ENCODE measurements at regions not wholly inside any gene's neighbourhood (a gene's known extent, or its start where the extent isn't known, plus 50 kb on each side); places are given as distances from the start of the nearest gene placed in this dataset.
A peak's percentile ranks its signal among the peaks of the same experiment; 100 is the strongest.

GRCh38 chr9:107869111-107869510, 379.5 kb upstream of the KLF4 start:
- H3K9me3 ChIP-seq (replicated peaks in 1 of 11) = peaks cover 0 to 5% (median 0%) of the 10 kb centered on the region in 11 experiments; a peak in 3 of 22 replicates
- peak overlapping the region in 2 of 10 experiments; percentile 3 to 7; a peak in 1 of 20 replicates for H3K4me3 ChIP-seq
- H3K27me3 ChIP-seq = no peaks in the 10 kb centered on the region
- no peak for TF ChIP-seq Cebpa-rat (IDR thresholded peaks at IDR 0.05)
- H3K27ac ChIP-seq = peak overlapping the region in 9 of 11 experiments; percentile 48 to 90 (median 84); a peak in 16 of 22 replicates
- no peaks in the 10 kb centered on the region for H3K36me3 ChIP-seq
- H3K4me2 ChIP-seq = peak overlapping the region; percentile 77 to 96 (median 90)
- H4K20me1 ChIP-seq = no peaks in the 10 kb centered on the region
- peaks cover 48 to 100% (median 77%) of the 10 kb centered on the region in 10 experiments for H3K4me1 ChIP-seq
- peak overlapping the region in 6 of 11 experiments; percentile 55 to 77 (median 69); a peak in 9 of 22 replicates for H3K9ac ChIP-seq

- no peak for TF ChIP-seq Cebpa-rat (IDR thresholded peaks at IDR 0.05)
- H4K20me1 ChIP-seq = no peaks in the 10 kb centered on the region
- H3K4me2 ChIP-seq = peak overlapping the region; percentile 77 to 96 (median 90)
- no peaks in the 10 kb centered on the region for H3K36me3 ChIP-seq
- H3K9ac ChIP-seq = peak overlapping the region in 9 of 11 experiments; percentile 30 to 77 (median 66); a peak in 15 of 22 replicates
- H3K9me3 ChIP-seq (replicated peaks in 1 of 11) = peaks cover 0 to 5% (median 0%) of the 10 kb centered on the region in 11 experiments; a peak in 4 of 22 replicates
- peak overlapping the region in 10 of 11 experiments; percentile 48 to 90 (median 81); a peak in 20 of 22 replicates for H3K27ac ChIP-seq
- H3K27me3 ChIP-seq = no peaks in the 10 kb centered on the region
- H3K4me1 ChIP-seq = peaks cover 41 to 100% (median 74%) of the 10 kb centered on the region in 10 experiments
- peak overlapping the region in 4 of 10 experiments; percentile 3 to 39 (median 8); a peak in 5 of 20 replicates for H3K4me3 ChIP-seq
Observed at GRCh38 chr9:107868186-107868585, 378.6 kb upstream of the KLF4 start.

- Histone ChIP-seq H3K27me3 (no peaks in the 10 kb centered on the region), H3K27ac (peak overlapping the region in 10 of 11 experiments; percentile 47 to 90 (median 81); a peak in 19 of 22 replicates), H3K4me1 (peaks cover 36 to 100% (median 74%) of the 10 kb centered on the region in 10 experiments), H3K36me3 (no peaks in the 10 kb centered on the region), H3K4me2 (peak overlapping the region; percentile 77 to 96 (median 90)), H3K4me3 (peak overlapping the region in 2 of 10 experiments; percentile 7 to 10; a peak in 3 of 20 replicates), H3K9ac (peak overlapping the region in 8 of 11 experiments; percentile 41 to 77 (median 68); a peak in 14 of 22 replicates), H4K20me1 (no peaks in the 10 kb centered on the region), H3K9me3 (replicated peaks in 1 of 11) (peaks cover 0 to 5% (median 0%) of the 10 kb centered on the region in 11 experiments; a peak in 4 of 22 replicates)
- TF ChIP-seq Cebpa-rat (IDR thresholded peaks at IDR 0.05) = peak in 2 of 11 experiments; percentile 56 to 75; a peak in 3 of 22 replicates
Observed at GRCh38 chr9:107867738-107868137, 378.2 kb upstream of the KLF4 start.

- peak overlapping the region in 10 of 11 experiments; percentile 47 to 90 (median 81); a peak in 19 of 22 replicates for H3K27ac ChIP-seq
- no peaks in the 10 kb centered on the region for H4K20me1 ChIP-seq
- TF ChIP-seq Cebpa-rat (IDR thresholded peaks at IDR 0.05) = peak in 10 of 11 experiments; percentile 74 to 98 (median 91); a peak in 19 of 22 replicates
- peaks cover 30 to 100% (median 74%) of the 10 kb centered on the region in 10 experiments for H3K4me1 ChIP-seq
- H3K4me2 ChIP-seq = peak overlapping the region; percentile 77 to 96 (median 90)
- H3K9ac ChIP-seq = peak overlapping the region in 7 of 11 experiments; percentile 42 to 77 (median 70); a peak in 14 of 22 replicates
- H3K9me3 ChIP-seq (replicated peaks in 1 of 11) = peaks cover 0 to 5% (median 0%) of the 10 kb centered on the region in 11 experiments; a peak in 4 of 22 replicates
- H3K4me3 ChIP-seq = peak overlapping the region in 1 of 10 experiments; percentile 10; a peak in 1 of 20 replicates
- H3K36me3 ChIP-seq = no peaks in the 10 kb centered on the region
- no peaks in the 10 kb centered on the region for H3K27me3 ChIP-seq
Observed at GRCh38 chr9:107866711-107867311, 377.2 kb upstream of the KLF4 start.

DNA sequence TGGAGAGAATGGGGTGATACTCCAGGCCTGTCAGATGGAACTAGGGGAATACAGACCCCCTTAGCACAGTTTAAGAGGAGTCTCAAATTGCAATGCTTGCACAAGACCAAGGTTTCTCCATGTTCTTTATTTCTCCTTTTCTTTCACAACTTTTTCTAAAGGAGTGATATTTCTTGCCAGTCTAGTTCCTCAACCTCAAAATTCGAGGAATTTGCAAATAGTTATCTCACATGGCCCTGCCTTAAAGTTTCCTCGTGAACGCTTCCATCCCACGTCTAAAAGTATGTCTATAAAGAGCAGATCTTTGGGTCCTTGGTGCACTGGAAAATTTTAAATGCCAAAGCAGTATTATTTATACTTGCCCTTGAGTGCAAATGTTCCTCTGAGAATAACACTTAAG, 373.8 kb upstream of the KLF4 start:
- peaks cover 0 to 6% (median 0%) of the 10 kb centered on the region in 11 experiments; a peak in 4 of 22 replicates for H3K9me3 ChIP-seq (replicated peaks in 1 of 11)
- H3K4me1 ChIP-seq = peaks cover 18 to 82% (median 54%) of the 10 kb centered on the region in 10 experiments
- H3K27me3 ChIP-seq = no peaks in the 10 kb centered on the region
- peak overlapping the region in 5 of 11 experiments; percentile 7 to 66 (median 58); a peak in 8 of 22 replicates for H3K27ac ChIP-seq
- no peak for TF ChIP-seq Cebpa-rat (IDR thresholded peaks at IDR 0.05)
- H3K9ac ChIP-seq = no peak overlapping the region
- H3K36me3 ChIP-seq = no peaks in the 10 kb centered on the region; a peak in 1 of 22 replicates
- no peak overlapping the region for H3K4me3 ChIP-seq
- peak overlapping the region in 6 of 11 experiments; percentile 7 to 75 (median 52); a peak in 11 of 22 replicates for H3K4me2 ChIP-seq
- no peaks in the 10 kb centered on the region for H4K20me1 ChIP-seq

GRCh38 chr9:107862881-107863280, 373.3 kb upstream of the KLF4 start:
- Histone ChIP-seq H3K9me3 (replicated peaks in 1 of 11) (peaks cover 0 to 6% (median 0%) of the 10 kb centered on the region in 11 experiments; a peak in 5 of 22 replicates), H3K27me3 (no peaks in the 10 kb centered on the region), H3K36me3 (no peaks in the 10 kb centered on the region; a peak in 1 of 22 replicates), H3K4me1 (peaks cover 13 to 77% (median 49%) of the 10 kb centered on the region in 10 experiments), H3K9ac (no peak overlapping the region), H3K4me3 (no peak overlapping the region), H3K4me2 (peak overlapping the region in 6 of 11 experiments; percentile 7 to 75 (median 52); a peak in 12 of 22 replicates), H4K20me1 (no peaks in the 10 kb centered on the region), H3K27ac (peak overlapping the region in 5 of 11 experiments; percentile 18 to 66 (median 58); a peak in 9 of 22 replicates)
- TF ChIP-seq Cebpa-rat (IDR thresholded peaks at IDR 0.05) = no peak

DNA sequence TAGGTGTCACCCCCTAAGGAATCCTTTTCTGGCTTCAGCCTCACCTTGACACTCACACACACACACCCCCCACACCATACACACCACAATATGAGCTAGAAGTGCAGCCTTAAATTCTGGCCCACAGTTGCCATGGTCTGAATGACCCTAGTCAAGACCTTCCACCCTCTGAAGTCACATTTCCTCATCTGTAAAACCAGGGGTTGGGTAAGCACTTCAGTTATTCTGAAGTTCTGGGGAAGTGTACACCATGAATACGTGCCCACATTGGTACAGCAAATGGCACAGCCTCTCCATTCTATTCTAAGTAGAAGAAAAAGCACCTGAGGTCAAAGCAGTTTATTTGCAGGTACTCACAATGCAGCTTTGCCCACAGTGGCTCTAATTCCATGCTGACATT, 372.8 kb upstream of the KLF4 start:
- Histone ChIP-seq H4K20me1 (no peaks in the 10 kb centered on the region), H3K9ac (no peak overlapping the region), H3K36me3 (no peaks in the 10 kb centered on the region; a peak in 1 of 22 replicates), H3K4me1 (peaks cover 8 to 71% (median 43%) of the 10 kb centered on the region in 10 experiments), H3K9me3 (replicated peaks in 1 of 11) (peaks cover 0 to 6% (median 0%) of the 10 kb centered on the region in 11 experiments; a peak in 5 of 22 replicates), H3K4me2 (peak overlapping the region in 6 of 11 experiments; percentile 7 to 75 (median 52); a peak in 13 of 22 replicates), H3K4me3 (no peak overlapping the region), H3K27ac (peak overlapping the region in 5 of 11 experiments; percentile 18 to 66 (median 58); a peak in 10 of 22 replicates), H3K27me3 (no peaks in the 10 kb centered on the region)
- TF ChIP-seq Cebpa-rat (IDR thresholded peaks at IDR 0.05) = no peak

- H3K9me3 ChIP-seq (replicated peaks in 1 of 11) = peaks cover 1 to 17% (median 7%) of the 10 kb centered on the region in 11 experiments; a peak in 19 of 22 replicates
- H3K4me3 ChIP-seq = no peak overlapping the region
- H3K4me1 ChIP-seq = peaks cover 0 to 59% (median 32%) of the 10 kb centered on the region in 10 experiments; a peak in 14 of 20 replicates
- H3K4me2 ChIP-seq = peak overlapping the region in 5 of 11 experiments; percentile 50 to 75 (median 54); a peak in 6 of 22 replicates
- TF ChIP-seq Cebpa-rat (IDR thresholded peaks at IDR 0.05) = no peak
- no peaks in the 10 kb centered on the region for H3K27me3 ChIP-seq
- no peak overlapping the region for H3K9ac ChIP-seq
- peak overlapping the region in 2 of 11 experiments; percentile 58 to 65; a peak in 3 of 22 replicates for H3K27ac ChIP-seq
- no peaks in the 10 kb centered on the region; a peak in 1 of 22 replicates for H3K36me3 ChIP-seq
- H4K20me1 ChIP-seq = no peaks in the 10 kb centered on the region
Observed at GRCh38 chr9:107861075-107861474, 371.5 kb upstream of the KLF4 start.

All from BLaER1 treated with 17β-estradiol and CSF1 and Interleukin-3, amounts not matched to agents 10 nM and 100 nM (cell line).